ENCODE measurements at regions not wholly inside any gene's neighbourhood (a gene's known extent, or its start where the extent isn't known, plus 50 kb on each side); places are given as distances from the start of the nearest gene placed in this dataset.

DNA sequence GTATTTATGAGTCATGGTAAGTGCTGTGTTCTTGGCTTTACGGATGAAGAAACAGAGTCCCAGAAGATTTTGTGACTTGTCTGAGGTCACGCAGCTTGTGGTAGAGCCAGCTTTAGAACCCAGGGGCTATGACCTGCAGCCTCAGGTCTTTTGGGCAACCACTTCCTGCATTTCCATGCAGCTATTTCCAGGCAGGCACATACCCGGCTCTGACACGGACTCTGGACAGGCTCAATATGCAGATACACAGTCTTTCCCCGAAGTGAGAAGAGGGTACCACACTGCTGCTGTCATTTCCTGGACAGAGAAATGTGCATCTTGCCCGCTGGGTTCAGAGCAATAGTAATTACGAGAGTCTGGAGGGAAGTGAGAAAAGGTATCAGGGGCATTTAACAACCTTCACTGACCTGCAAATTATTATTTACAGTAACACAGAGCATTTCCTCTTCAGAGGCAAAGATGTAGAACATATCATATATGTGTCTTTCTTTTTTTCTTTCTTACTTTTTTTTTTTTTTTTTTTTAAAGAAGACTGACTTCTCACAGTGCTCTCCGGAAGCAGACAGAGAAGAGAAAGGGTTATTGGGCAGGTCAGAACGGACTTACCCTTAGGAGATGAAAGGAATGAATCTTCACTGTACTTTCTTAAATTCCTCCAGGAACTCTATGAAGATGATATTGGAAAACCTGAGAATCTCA, 185.1 kb downstream of the CLIC5 start:
- DNase-seq = no peak

DNA sequence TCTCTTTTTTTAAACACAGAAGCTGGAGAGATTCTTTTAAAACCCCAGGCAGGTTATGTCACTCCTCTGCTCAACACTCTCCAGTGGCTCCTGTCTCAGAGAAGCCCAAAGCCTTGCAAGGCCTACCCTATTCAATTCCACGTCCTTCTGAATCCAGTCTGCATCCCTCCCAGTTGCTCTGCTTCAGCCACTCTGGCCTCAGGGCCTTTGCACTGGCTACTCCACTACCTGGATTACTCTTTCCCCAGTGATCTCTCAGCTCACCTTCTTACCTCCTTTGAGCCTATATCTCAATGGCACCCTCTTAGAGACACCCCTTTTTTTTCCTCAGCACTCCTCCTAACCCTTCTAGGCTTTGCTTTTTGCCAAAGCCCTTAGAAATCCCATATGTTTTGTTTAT, 185.8 kb downstream of the CLIC5 start:
- DNase-seq = no peak

- no peak for DNase-seq
These were observed 187.6 kb downstream of the CLIC5 start for GRCh38 chr6:45827952-45828530.

DNA sequence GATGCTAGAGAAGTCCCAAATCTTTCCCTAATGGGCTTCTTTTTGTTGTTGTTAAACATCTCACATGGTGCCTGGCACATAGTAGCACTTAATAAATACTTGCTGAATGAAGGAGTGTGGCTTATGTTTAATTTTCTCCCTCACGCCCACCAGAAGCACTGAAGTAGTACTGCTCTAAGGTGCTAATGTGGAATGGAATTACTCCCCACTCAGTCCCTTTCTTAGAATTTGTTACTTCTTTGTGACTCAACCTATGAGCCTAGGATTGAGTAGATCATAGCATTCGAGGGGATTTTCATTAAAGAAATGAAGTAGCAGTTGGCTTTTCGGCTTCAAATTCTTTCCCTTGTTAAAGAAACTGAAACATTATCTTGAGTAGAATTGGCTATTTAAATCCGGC, 192.8 kb downstream of the CLIC5 start:
- no peak for DNase-seq

DNA sequence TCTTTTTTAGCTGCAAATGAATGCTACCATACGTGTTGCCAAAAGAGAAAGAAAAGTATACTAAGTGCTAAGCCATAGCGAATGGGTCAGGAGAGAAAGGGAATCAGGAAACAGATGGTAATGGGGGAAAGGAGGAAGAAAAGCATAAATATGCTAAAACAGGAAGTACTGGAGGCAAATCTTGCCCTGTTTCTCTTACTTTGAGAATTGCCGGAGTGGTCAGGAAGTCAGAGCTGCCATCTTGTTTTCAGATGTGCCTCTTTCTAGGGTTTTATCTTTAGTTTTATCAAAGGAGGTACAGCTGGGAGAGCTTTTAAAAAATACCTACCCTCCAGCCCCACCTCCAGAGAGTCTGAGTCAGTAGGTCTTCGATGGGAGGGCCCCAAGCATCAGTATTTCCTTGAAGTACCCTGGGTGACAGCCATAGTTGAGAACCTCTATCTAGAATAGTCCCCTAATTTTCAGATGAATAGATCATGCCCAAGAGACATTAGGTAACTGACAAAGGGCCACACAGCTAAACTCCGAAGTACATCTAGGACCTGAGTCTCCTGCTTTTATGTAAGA, 193.3 kb downstream of the CLIC5 start:
- no peak for DNase-seq

- no peak for DNase-seq
These were observed 197.0 kb downstream of the CLIC5 start for GRCh38 chr6:45818655-45819054.

DNA sequence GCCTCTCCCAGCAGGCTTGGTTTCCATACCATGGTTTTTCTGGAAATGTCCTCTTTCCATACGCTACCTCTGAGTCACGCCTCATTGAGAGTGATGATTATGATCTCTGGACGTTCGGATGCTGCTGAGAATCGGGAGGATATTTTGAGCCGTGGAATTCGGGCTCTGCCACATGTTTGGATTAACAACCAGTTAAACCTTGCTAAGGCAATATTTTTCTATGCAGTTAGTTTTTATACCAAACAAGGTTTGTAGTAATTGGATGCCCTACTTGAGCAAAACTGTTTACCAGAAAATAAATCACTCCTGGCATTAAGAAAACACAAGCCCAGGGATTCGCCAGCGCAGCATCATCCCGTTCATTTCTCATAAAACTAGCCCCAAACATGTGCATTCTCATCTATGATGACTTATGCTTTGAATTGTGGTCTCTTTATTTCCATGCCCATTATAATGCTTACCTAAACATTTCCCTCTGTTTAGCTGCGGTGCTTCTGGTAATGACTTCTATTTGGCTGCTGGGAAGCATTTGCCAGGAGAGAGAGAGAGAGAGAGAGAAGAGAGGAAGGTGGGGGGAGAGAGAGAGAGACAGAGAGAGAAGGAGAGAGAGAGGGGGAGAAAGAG, 198.9 kb downstream of the CLIC5 start:
- no peak for DNase-seq

GRCh38 chr6:45815466-45816125, 200.1 kb downstream of the CLIC5 start:
- DNase-seq = no peak

- DNase-seq = no peak
These were observed 200.9 kb downstream of the CLIC5 start for GRCh38 chr6:45814772-45815171.

- no peak for DNase-seq
These were observed 201.7 kb downstream of the CLIC5 start for GRCh38 chr6:45813943-45814342.

GRCh38 chr6:45812922-45813321, 202.7 kb downstream of the CLIC5 start:
- DNase-seq = no peak

- no peak for DNase-seq
These were observed 206.7 kb downstream of the CLIC5 start for GRCh38 chr6:45808917-45809316.

DNA sequence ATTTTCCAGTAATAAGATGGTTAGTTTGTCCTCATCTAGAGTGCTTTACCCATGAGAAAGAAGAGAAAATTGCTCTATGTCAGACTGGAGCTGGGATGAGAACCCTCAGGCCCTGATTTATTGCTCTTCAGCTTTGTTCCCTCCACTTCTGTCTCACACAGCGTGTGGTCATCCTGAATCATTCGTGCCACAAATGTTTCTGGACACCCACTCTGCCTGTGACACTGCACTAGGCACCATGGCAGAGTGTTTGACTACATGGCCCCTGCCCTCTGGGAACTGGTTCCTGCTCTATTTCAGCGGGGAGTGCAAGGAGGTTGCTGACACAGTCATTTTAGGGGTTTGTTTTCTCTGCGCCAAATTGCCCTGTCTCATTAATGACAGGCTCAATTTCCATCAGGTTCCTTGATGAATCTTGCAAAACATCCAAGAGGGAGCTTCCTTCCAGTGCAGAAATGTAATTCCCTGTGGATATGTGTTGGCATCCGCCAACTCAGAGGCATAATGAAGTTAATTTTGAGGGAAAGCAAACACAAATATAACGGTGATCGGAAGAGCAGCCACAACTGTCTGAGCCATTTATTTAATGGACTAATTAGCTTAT, 207.5 kb downstream of the CLIC5 start:
- no peak for DNase-seq

DNA sequence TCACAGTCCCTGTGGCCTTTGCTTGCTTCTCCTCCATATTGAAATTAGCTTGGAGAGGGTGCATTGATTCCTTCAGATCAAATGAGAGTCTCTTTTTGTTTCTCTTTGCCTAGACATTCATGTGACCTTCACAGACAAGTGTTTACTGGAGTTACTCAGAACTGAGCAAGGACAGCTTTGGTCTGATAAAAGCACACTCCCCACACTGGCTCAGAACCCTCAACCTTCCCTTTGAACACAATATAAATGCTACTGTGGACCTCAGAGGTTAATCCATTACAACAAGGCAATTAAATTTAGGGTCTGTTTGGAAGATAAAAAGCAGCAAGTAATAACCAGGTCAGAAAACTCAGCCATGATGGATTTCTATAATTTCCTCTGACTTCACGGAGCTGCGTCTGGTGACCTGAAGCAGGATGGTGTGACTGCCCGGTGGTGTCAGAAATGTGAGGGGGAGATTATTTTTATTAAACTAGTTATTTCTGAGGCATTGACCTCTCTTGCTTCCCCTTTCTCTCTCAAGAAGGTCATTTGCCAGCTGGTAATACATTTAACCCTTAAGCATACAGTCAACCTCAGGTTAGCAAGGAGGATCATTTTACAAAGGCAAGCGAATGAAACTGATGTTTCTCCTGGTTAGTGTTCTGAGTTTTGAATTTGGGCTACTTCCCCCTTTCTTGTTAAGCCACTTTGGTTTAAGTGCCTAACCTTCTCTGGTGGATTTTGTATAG, 208.2 kb downstream of the CLIC5 start:
- no peak for DNase-seq

- no peak for DNase-seq
These were observed 209.5 kb downstream of the CLIC5 start for GRCh38 chr6:45806172-45806571.

DNA sequence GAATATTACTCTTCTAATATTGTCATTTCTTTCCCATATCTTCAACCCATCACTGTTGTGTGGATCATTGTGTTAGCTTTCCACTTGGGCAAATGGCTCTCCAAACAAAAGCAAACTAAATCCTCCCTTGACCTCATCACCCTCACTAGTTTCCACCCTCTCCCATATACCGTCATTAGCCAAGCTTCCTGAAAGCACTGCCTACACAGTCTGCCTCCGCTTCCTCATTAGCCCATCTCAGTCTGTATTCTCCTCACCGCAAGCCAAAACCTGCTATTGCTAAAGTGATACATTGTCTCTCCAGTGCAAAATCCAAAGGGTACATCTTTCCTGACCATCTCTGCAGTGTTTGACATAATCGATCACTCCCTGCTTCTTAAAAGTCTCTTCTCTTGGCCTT, 212.6 kb downstream of the CLIC5 start:
- DNase-seq = no peak

DNA sequence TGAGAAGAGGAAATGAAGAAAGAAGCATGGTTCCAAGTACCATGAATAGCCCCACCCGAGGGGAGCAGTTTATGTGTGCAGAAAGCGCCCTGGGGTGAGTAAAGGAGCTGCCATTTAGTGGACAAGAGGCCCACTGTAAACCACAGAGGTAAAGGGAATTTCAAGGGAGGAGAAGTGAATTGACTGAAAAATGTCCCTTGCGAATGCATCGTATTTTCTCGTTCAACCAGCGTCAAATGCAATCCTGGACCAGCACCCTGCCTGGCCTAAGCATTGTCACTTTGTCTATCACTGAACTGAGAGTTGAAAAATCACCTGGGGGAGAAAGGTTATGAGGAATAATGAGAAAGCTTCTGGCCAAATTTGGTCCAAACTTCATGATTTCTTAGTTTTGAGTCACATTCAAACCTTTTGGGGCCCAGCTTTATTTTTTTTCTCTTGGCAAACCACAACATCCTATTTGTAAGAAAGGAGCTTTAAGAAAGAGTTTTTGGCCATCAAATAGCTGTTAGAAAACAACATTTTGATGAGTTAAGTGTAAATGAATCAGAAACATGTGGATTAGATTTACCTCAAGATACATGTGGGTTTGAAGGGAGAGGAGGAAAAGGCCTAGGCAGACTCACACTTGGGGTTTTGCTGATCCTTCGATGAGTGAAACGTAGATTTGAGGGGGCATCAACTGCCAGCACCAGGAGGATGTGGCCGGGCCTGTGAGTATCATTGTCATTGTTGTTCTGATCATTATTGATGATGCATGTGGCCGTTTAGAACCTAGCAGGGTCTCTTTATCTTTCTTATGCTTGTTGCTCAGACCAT, 214.0 kb downstream of the CLIC5 start:
- DNase-seq = no peak

- DNase-seq = no peak
These were observed 214.7 kb downstream of the CLIC5 start for GRCh38 chr6:45800911-45801310.

DNA sequence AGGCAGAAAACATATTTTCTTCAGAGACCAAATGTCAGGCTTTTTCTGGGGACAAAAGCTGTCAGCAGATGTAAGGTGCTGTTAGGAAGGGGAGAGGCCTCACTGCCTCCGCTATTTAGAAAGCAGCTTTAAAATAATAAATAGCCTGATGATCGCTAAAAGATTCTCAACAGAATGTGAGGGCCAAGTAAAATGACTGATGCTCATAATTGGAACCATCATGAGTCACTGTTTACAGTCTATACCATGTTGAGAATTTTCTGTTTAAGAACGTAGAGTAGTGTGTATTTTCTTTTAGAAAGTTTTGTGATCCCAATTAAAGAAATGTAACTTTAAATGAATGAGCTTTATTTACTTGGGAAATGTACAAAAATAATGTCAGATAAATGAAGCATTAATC, 220.0 kb downstream of the CLIC5 start:
- no peak for DNase-seq

- no peak for DNase-seq
These were observed 221.2 kb downstream of the CLIC5 start for GRCh38 chr6:45794465-45794864.

Data from T-helper 9 cell (primary cell).